Vagina (tissue), 2 donors: ENCODE measurements at regions not wholly inside any gene's neighbourhood (a gene's known extent, or its start where the extent isn't known, plus 50 kb on each side); places are given as distances from the start of the nearest gene placed in this dataset.

Experiments
- DNase-seq, 2 donors: peaks; one replicate each; pipeline ENCODE4 v3.0.0-alpha.2; 2017; ENCODE audit errors: extremely low spot score in 2 of 2
- H3K27ac ChIP-seq: fragments of 200-600 bp; sonication (generic); one replicate; pipeline ENCODE4 v1.5.1; 2019
- H3K27me3 ChIP-seq: fragments of 200-600 bp; sonication (generic); one replicate; pipeline ENCODE4 v1.5.1; 2019
- H3K36me3 ChIP-seq, 2 donors: fragments of 200-600 bp; sonication (generic); one replicate each; pipeline ENCODE4 v1.5.1; 2017 to 2019
- H3K4me1 ChIP-seq: fragments of 200-600 bp; sonication (generic); one replicate; pipeline ENCODE4 v1.5.1; 2019
- H3K4me3 ChIP-seq, 2 donors: fragments of 200-600 bp; sonication (generic); 1 replicate in 1 of 2; 2 replicates in 1 of 2; pipeline ENCODE4 v1.5.1; 2016 to 2019
- H3K9me3 ChIP-seq: fragments of 200-600 bp; sonication (generic); one replicate; pipeline ENCODE4 v1.5.1; 2019
- CTCF ChIP-seq, 3 experiments: fragments of 450-650 bp in 2 of 3; fragments of 200-600 bp in 1 of 3; sonication (generic) in 1 of 3; IDR thresholded peaks; one replicate each; pipeline ENCODE4 v1.5.1; 2017 to 2019; ENCODE audit warnings: antibody characterized with exemption in 3 of 3, mild to moderate bottlenecking in 2 of 3, moderate library complexity in 2 of 3
- POLR2A ChIP-seq, 2 donors: fragments of 450-650 bp; IDR thresholded peaks; one replicate each; pipeline ENCODE4 v1.6.1; 2017; ENCODE audit warnings: antibody characterized with exemption in 2 of 2, mild to moderate bottlenecking in 2 of 2, moderate library complexity in 2 of 2
- POLR2AphosphoS5 ChIP-seq, 2 donors: sonication (generic); formaldehyde crosslinking; IDR thresholded peaks; one replicate each; pipeline ENCODE4 v1.9.0; 2017; ENCODE audit warnings: antibody characterized with exemption in 2 of 2, mild to moderate bottlenecking in 2 of 2, low read depth in 1 of 2; ENCODE audit not compliant: insufficient read depth in 1 of 2
- intact Hi-C: fragments of 100-400 bp; cut with DNase I; formaldehyde crosslinking; loops from one replicate; pipeline ENCODE4 v1.15.1; 2023

- DNase-seq = no peak
- TF ChIP-seq POLR2AphosphoS5 (IDR thresholded peaks at IDR 0.05; ENCODE audit: insufficient read depth in 1 of 2, low read depth in 1 of 2) = no peak
- TF ChIP-seq CTCF (IDR thresholded peaks at IDR 0.05) = no peak
- no peak for TF ChIP-seq POLR2A (IDR thresholded peaks at IDR 0.05)
- intact Hi-C loops = no loop called here
- Histone ChIP-seq H3K4me1 (no peaks in the 10 kb centered on the region), H3K27me3 (no peaks in the 10 kb centered on the region), H3K9me3 (no peaks in the 10 kb centered on the region), H3K4me3 (no peak overlapping the region), H3K27ac (no peak overlapping the region), H3K36me3 (no peaks in the 10 kb centered on the region)
Measured at GRCh38 chr5:166433679-166434078, 1857.8 kb upstream of the WWC1 start.

GRCh38 chr5:166436872-166437271 is 1854.6 kb upstream of the WWC1 start:
- TF ChIP-seq POLR2A (IDR thresholded peaks at IDR 0.05) (no peak), POLR2AphosphoS5 (IDR thresholded peaks at IDR 0.05; ENCODE audit: insufficient read depth in 1 of 2, low read depth in 1 of 2) (no peak), CTCF (IDR thresholded peaks at IDR 0.05) (no peak)

GRCh38 chr5:166486348-166486747 is 1805.1 kb upstream of the WWC1 start:
- Histone ChIP-seq H3K27ac (no peak overlapping the region), H3K9me3 (no peaks in the 10 kb centered on the region), H3K4me3 (no peak overlapping the region), H3K4me1 (no peaks in the 10 kb centered on the region), H3K36me3 (no peaks in the 10 kb centered on the region), H3K27me3 (no peaks in the 10 kb centered on the region)
- TF ChIP-seq POLR2A (IDR thresholded peaks at IDR 0.05) (no peak), POLR2AphosphoS5 (IDR thresholded peaks at IDR 0.05; ENCODE audit: insufficient read depth in 1 of 2, low read depth in 1 of 2) (no peak), CTCF (IDR thresholded peaks at IDR 0.05) (no peak)
- DNase-seq = no peak
- intact Hi-C loops = no loop called here

More at GRCh38 chr5:166436872-166437271, 1854.6 kb upstream of the WWC1 start:
- DNase-seq = no peak
- H3K9me3 ChIP-seq = no peaks in the 10 kb centered on the region
- H3K27ac ChIP-seq = no peak overlapping the region
- no peak overlapping the region for H3K4me3 ChIP-seq
- no peaks in the 10 kb centered on the region for H3K27me3 ChIP-seq
- intact Hi-C loops = no loop called here
- H3K4me1 ChIP-seq = no peaks in the 10 kb centered on the region
- no peaks in the 10 kb centered on the region for H3K36me3 ChIP-seq

- intact Hi-C loops = no loop called here
- Histone ChIP-seq H3K36me3 (no peaks in the 10 kb centered on the region), H3K4me1 (no peaks in the 10 kb centered on the region), H3K27ac (no peak overlapping the region), H3K4me3 (no peak overlapping the region), H3K9me3 (no peaks in the 10 kb centered on the region), H3K27me3 (no peaks in the 10 kb centered on the region)
- no peak for DNase-seq
- TF ChIP-seq CTCF (IDR thresholded peaks at IDR 0.05) (no peak), POLR2AphosphoS5 (IDR thresholded peaks at IDR 0.05; ENCODE audit: insufficient read depth in 1 of 2, low read depth in 1 of 2) (no peak), POLR2A (IDR thresholded peaks at IDR 0.05) (no peak)
Measured at GRCh38 chr5:166488560-166488959, 1802.9 kb upstream of the WWC1 start.

GRCh38 chr5:166493040-166493439 is 1798.4 kb upstream of the WWC1 start:
- no peak for DNase-seq
- intact Hi-C loops = no loop called here
- Histone ChIP-seq H3K27me3 (no peaks in the 10 kb centered on the region), H3K9me3 (no peaks in the 10 kb centered on the region), H3K27ac (no peak overlapping the region), H3K4me3 (no peak overlapping the region), H3K36me3 (no peaks in the 10 kb centered on the region), H3K4me1 (no peaks in the 10 kb centered on the region)
- TF ChIP-seq CTCF (IDR thresholded peaks at IDR 0.05) (no peak), POLR2A (IDR thresholded peaks at IDR 0.05) (no peak), POLR2AphosphoS5 (IDR thresholded peaks at IDR 0.05; ENCODE audit: insufficient read depth in 1 of 2, low read depth in 1 of 2) (no peak)
